HG03469 (cell line): ENCODE measurements at regions not wholly inside any gene's neighbourhood (a gene's known extent, or its start where the extent isn't known, plus 50 kb on each side); places are given as distances from the start of the nearest gene placed in this dataset.

ENCODE experiments used
- ATAC-seq: cut with Tn5 transposase; IDR thresholded peaks from one replicate; pipeline ENCODE4 v1.9.1; 2021; ENCODE audit warnings: mild to moderate bottlenecking, moderate library complexity, moderate number of reproducible peaks; ENCODE audit not compliant: unreplicated experiment

- ATAC-seq, result no peak
Observed at GRCh38 chr2:15701341-15701907, 109.8 kb downstream of the DDX1 start.

GRCh38 chr2:15701991-15702390 lies 110.3 kb downstream of the DDX1 start:
- ATAC-seq, result no peak

- ATAC-seq, result no peak
Observed at GRCh38 chr2:15702452-15702851, 110.8 kb downstream of the DDX1 start.

- no peak for ATAC-seq
Observed at GRCh38 chr2:15703365-15703869, 111.7 kb downstream of the DDX1 start.

GRCh38 chr2:15704086-15704787 lies 112.6 kb downstream of the DDX1 start:
- no peak for ATAC-seq

GRCh38 chr2:15704788-15705115 lies 113.1 kb downstream of the DDX1 start:
- ATAC-seq, result no peak

GRCh38 chr2:15705310-15705709 lies 113.6 kb downstream of the DDX1 start:
- no peak for ATAC-seq

- no peak for ATAC-seq
Observed at GRCh38 chr2:15705839-15706386, 114.2 kb downstream of the DDX1 start.

- ATAC-seq, result no peak
Observed at GRCh38 chr2:15706424-15706823, 114.8 kb downstream of the DDX1 start.

- ATAC-seq, result no peak
Observed at GRCh38 chr2:15706986-15707632, 115.4 kb downstream of the DDX1 start.

GRCh38 chr2:15708161-15708560 lies 116.5 kb downstream of the DDX1 start:
- no peak for ATAC-seq

GRCh38 chr2:15708865-15709820 lies 117.5 kb downstream of the DDX1 start:
- no peak for ATAC-seq

GRCh38 chr2:15711126-15711860 lies 119.6 kb downstream of the DDX1 start:
- no peak for ATAC-seq

- no peak for ATAC-seq
Observed at GRCh38 chr2:15712551-15713342, 121.1 kb downstream of the DDX1 start.

- ATAC-seq, result no peak
Observed at GRCh38 chr2:15713475-15713874, 121.8 kb downstream of the DDX1 start.

GRCh38 chr2:15714002-15714401 lies 122.3 kb downstream of the DDX1 start:
- no peak for ATAC-seq

- no peak for ATAC-seq
Observed at GRCh38 chr2:15714609-15715008, 122.9 kb downstream of the DDX1 start.

- no peak for ATAC-seq
Observed at GRCh38 chr2:15715596-15715995, 123.9 kb downstream of the DDX1 start.
